OCI-LY7 (cell line): ENCODE measurements at regions not wholly inside any gene's neighbourhood (a gene's known extent, or its start where the extent isn't known, plus 50 kb on each side); places are given as distances from the start of the nearest gene placed in this dataset.

ENCODE experiments used
- BruUV-seq: library from RNA; stranded (reverse); fragments of 400-500 nt; replicated peaks from 2 replicates; lab custom pipeline; 2021; lab: Mats Ljungman, UMichigan
- CTCF ChIA-PET: fragments of 300-600 bp; sonication (Branson Sonifier 250); formaldehyde crosslinking; loops from one replicate; lab custom pipeline; 2022; ENCODE audit warnings: antibody characterized with exemption; ENCODE audit not compliant: unreplicated experiment; lab: Charles Lee
- POLR2A ChIA-PET: fragments of 300-600 bp; sonication (Branson Sonifier 250); formaldehyde crosslinking; loops from one replicate; lab custom pipeline; 2022; ENCODE audit warnings: antibody characterized with exemption; lab: Charles Lee
- DNase-seq: peaks from one replicate; pipeline ENCODE4 v3.0.0-alpha.2; 2015; ENCODE audit warnings: low spot score
- H2AFZ ChIP-seq: fragments of 200-600 bp; sonication (generic), shearing (Covaris generic); 2 replicates; pipeline ENCODE4 v1.6.1; 2014; ENCODE audit warnings: mild to moderate bottlenecking, antibody characterized with exemption, low read length, moderate library complexity
- H3K27ac ChIP-seq: fragments of 200-600 bp; sonication (generic); 2 replicates; pipeline ENCODE4 v1.5.1; 2014; ENCODE audit warnings: mixed run types, low read depth, mild to moderate bottlenecking, moderate library complexity, low read length, inconsistent platforms; ENCODE audit not compliant: poor library complexity, severe bottlenecking
- H3K36me3 ChIP-seq: fragments of 200-600 bp; sonication (generic); 2 replicates; pipeline ENCODE4 v1.6.1; 2014; ENCODE audit warnings: mild to moderate bottlenecking, antibody characterized with exemption, low read length, moderate library complexity, mixed read lengths; ENCODE audit not compliant: insufficient read depth
- H3K4me1 ChIP-seq: fragments of 200-600 bp; sonication (generic); 2 replicates; pipeline ENCODE4 v1.5.1; 2014; ENCODE audit warnings: mild to moderate bottlenecking, low read length; ENCODE audit not compliant: insufficient read depth, poor library complexity, severe bottlenecking
- H3K4me2 ChIP-seq: fragments of 200-600 bp; sonication (generic); 2 replicates; pipeline ENCODE4 v1.6.1; 2014; ENCODE audit warnings: mild to moderate bottlenecking, low read length
- H3K4me3 ChIP-seq: fragments of 200-600 bp; sonication (generic); 2 replicates; pipeline ENCODE4 v1.5.1; 2014; ENCODE audit warnings: mild to moderate bottlenecking, low read depth, low read length; ENCODE audit not compliant: poor library complexity, severe bottlenecking
- H3K79me2 ChIP-seq: fragments of 200-600 bp; sonication (generic); 2 replicates; pipeline ENCODE4 v1.6.1; 2016; ENCODE audit warnings: low read depth, mild to moderate bottlenecking, low read length, moderate library complexity, mixed read lengths; ENCODE audit not compliant: insufficient read depth
- H3K9me2 ChIP-seq: fragments of 200-600 bp; sonication (generic); 2 replicates; pipeline ENCODE4 v1.6.1; 2016; ENCODE audit warnings: mild to moderate bottlenecking, low read length, mixed read lengths; ENCODE audit not compliant: insufficient read depth
- H3K9me3 ChIP-seq: fragments of 200-600 bp; sonication (generic); 2 replicates; pipeline ENCODE4 v1.6.1; 2014; ENCODE audit warnings: mild to moderate bottlenecking, mixed run types, low read length, mixed read lengths
- H4K20me1 ChIP-seq: fragments of 200-600 bp; sonication (generic); 2 replicates; pipeline ENCODE4 v1.6.1; 2014; ENCODE audit warnings: mild to moderate bottlenecking, antibody characterized with exemption, low read length, moderate library complexity, mixed read lengths; ENCODE audit not compliant: insufficient read depth
- EZH2phosphoT487 ChIP-seq: fragments of 200-600 bp; sonication (generic); IDR thresholded peaks from 2 replicates; pipeline ENCODE4 v1.6.1; 2018; ENCODE audit warnings: low read depth, borderline replicate concordance, mild to moderate bottlenecking, mixed run types, antibody characterized with exemption, low read length, moderate library complexity, mixed read lengths
- intact Hi-C: fragments of 100-400 bp; cut with micrococcal nuclease; formaldehyde crosslinking; loops from one replicate; pipeline ENCODE4 v1.10.0; 2022; ENCODE audit not compliant: unreplicated experiment
- TF ChIP-seq, protein P1 (sequence below): fragments of 200-600 bp; sonication (generic); conservative IDR thresholded peaks from 2 replicates; pipeline ENCODE4 v1.5.1; 2014; ENCODE audit warnings: mild to moderate bottlenecking, antibody characterized with exemption, low read length, moderate library complexity, mixed read lengths

DNA sequence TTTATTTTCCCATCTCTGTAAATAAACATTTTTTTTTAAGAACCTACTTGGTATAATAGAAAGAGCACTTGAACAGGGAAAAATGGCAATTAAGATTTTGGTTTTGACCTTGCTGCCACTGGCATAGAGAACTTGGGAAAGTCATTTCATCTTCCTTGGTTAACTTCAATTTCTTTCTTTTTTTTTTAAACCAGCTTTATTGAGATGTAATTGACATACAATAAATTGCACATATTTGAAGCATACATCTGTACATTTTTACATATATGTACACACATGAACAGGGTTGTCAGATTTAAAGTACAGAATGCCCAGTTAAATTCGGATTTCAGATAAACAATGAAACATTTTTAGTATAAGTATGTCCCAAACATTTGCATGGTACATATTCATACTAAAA, 103.0 kb upstream of the RAPGEF2 start:
- H3K36me3 ChIP-seq, result no peaks in the 10 kb centered on the region
- BruUV-seq, result no TSS peak
- POLR2A ChIA-PET, result no interaction called here
- no peak for DNase-seq
- no peak overlapping the region for H3K4me3 ChIP-seq
- H3K9me3 ChIP-seq, result no peaks in the 10 kb centered on the region
- H3K79me2 ChIP-seq, result no peaks in the 10 kb centered on the region
- no peaks in the 10 kb centered on the region for H4K20me1 ChIP-seq
- intact Hi-C loops, result no loop called here
- no peak overlapping the region for H2AFZ ChIP-seq
- H3K27ac ChIP-seq, result no peak overlapping the region
- no peaks in the 10 kb centered on the region for H3K4me1 ChIP-seq
- H3K4me2 ChIP-seq, result no peak overlapping the region
- TF ChIP-seq EZH2phosphoT487, result no peak
- TF ChIP-seq, protein P1, sequence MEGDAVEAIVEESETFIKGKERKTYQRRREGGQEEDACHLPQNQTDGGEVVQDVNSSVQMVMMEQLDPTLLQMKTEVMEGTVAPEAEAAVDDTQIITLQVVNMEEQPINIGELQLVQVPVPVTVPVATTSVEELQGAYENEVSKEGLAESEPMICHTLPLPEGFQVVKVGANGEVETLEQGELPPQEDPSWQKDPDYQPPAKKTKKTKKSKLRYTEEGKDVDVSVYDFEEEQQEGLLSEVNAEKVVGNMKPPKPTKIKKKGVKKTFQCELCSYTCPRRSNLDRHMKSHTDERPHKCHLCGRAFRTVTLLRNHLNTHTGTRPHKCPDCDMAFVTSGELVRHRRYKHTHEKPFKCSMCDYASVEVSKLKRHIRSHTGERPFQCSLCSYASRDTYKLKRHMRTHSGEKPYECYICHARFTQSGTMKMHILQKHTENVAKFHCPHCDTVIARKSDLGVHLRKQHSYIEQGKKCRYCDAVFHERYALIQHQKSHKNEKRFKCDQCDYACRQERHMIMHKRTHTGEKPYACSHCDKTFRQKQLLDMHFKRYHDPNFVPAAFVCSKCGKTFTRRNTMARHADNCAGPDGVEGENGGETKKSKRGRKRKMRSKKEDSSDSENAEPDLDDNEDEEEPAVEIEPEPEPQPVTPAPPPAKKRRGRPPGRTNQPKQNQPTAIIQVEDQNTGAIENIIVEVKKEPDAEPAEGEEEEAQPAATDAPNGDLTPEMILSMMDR, result no peak
- CTCF ChIA-PET, result no interaction called here
- no peaks in the 10 kb centered on the region for H3K9me2 ChIP-seq

DNA sequence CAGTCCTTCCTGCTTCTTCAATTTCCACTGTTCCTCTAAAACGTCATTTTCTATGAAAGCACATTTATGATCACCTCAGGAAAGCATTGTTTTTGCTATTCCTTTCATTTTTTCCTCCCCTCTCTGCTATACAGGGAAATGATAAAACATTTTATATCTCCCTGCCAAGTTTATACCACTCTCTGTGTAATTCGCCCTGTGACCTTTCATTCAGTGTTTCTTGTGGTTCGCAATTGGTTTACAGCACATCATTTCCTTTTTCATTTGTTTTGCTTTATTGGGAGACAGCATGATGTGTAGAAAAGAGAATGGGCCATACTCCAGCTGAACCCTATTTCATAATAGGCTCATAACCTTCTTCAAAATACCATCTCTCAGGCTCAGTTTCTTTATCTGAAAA, 99.9 kb upstream of the RAPGEF2 start:
- DNase-seq, result no peak
- ChIA-PET CTCF (no interaction called here), POLR2A (interaction anchor here (0.7 to 1.0 kb wide), 2 partner anchors 12 to 164 kb away, joined by 3 to 4 read pairs; no protein-coding TSS in a partner anchor)
- no peaks in the 10 kb centered on the region for H3K4me1 ChIP-seq
- H2AFZ ChIP-seq, result no peak overlapping the region
- intact Hi-C loops, result no loop called here
- no peaks in the 10 kb centered on the region for H4K20me1 ChIP-seq
- BruUV-seq, result no TSS peak
- TF ChIP-seq, protein P1, result no peak
- H3K4me3 ChIP-seq, result no peak overlapping the region
- H3K9me2 ChIP-seq, result no peaks in the 10 kb centered on the region
- H3K79me2 ChIP-seq, result no peaks in the 10 kb centered on the region
- H3K9me3 ChIP-seq, result no peaks in the 10 kb centered on the region
- H3K27ac ChIP-seq, result no peak overlapping the region
- H3K4me2 ChIP-seq, result no peak overlapping the region
- H3K36me3 ChIP-seq, result no peaks in the 10 kb centered on the region

DNA sequence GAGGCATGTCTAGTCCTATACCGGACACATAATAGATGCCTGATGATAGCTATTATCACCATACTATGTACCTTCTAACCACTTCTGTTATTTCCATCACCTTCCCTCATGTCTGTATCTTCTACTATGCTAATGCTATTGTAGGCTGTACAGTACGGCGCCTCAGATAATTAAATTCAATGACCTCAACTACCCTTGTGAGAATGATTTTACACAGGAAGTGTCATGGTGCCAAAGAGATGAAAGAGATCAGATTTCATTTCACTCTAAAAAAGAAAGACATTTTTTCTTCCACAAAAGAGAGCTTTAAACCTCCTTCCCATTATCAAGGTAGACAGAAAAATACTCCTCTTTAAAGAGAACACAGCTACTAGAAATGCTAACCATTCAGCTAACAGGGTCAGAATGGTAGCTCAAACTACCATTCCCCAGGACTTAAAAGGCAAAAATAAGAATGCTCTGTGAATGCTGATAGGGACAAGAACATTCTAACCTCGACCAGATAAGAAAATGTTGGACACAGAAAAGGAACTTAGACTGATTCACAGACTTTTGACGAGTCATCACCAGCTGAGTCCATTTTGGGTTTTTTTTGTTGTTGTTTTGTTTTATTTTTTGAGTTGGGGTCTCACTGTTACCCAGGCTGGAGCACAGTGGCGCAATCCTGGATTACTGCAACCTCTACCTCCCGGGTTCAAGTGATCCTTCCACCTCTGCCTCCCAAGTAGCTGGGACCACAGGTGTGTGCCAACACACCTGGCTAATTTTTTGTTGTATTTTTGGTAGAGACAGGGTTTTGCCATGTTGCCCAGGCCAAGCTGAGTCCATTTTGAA, 99.2 kb upstream of the RAPGEF2 start:
- H3K9me2 ChIP-seq, result no peaks in the 10 kb centered on the region
- H3K4me3 ChIP-seq, result no peak overlapping the region
- POLR2A ChIA-PET, result interaction anchor here (0.6 to 1.0 kb wide), 3 partner anchors 13 to 164 kb away, joined by 3 to 4 read pairs (median 3); no protein-coding TSS in a partner anchor
- no peaks in the 10 kb centered on the region for H3K9me3 ChIP-seq
- no peak overlapping the region for H2AFZ ChIP-seq
- intact Hi-C loops, result no loop called here
- no peak for DNase-seq
- H3K27ac ChIP-seq, result no peak overlapping the region
- BruUV-seq, result no TSS peak
- no peaks in the 10 kb centered on the region for H4K20me1 ChIP-seq
- H3K79me2 ChIP-seq, result no peaks in the 10 kb centered on the region
- TF ChIP-seq EZH2phosphoT487, result no peak
- TF ChIP-seq, protein P1, result no peak
- CTCF ChIA-PET, result no interaction called here
- no peaks in the 10 kb centered on the region for H3K4me1 ChIP-seq
- H3K4me2 ChIP-seq, result no peak overlapping the region
- H3K36me3 ChIP-seq, result no peaks in the 10 kb centered on the region
